LNCaP clone FGC (cell line): ENCODE measurements at regions not wholly inside any gene's neighbourhood (a gene's known extent, or its start where the extent isn't known, plus 50 kb on each side); places are given as distances from the start of the nearest gene placed in this dataset.

Source experiments
- DNase-seq: peaks from one replicate; pipeline ENCODE4 v3.0.0-alpha.2; 2011; ENCODE audit warnings: low read depth
- H3K4me3 ChIP-seq: 2 replicates; pipeline ENCODE4 v1.5.1; 2011; ENCODE audit warnings: mild to moderate bottlenecking, low read depth, low read length, control low read depth
- TF ChIP-seq, protein P1 (sequence below): IDR thresholded peaks from 2 replicates; pipeline ENCODE4 v1.5.1; 2012; ENCODE audit warnings: mild to moderate bottlenecking; ENCODE audit not compliant: control insufficient read depth, insufficient read depth; ENCODE audit errors: extremely low read depth

DNA sequence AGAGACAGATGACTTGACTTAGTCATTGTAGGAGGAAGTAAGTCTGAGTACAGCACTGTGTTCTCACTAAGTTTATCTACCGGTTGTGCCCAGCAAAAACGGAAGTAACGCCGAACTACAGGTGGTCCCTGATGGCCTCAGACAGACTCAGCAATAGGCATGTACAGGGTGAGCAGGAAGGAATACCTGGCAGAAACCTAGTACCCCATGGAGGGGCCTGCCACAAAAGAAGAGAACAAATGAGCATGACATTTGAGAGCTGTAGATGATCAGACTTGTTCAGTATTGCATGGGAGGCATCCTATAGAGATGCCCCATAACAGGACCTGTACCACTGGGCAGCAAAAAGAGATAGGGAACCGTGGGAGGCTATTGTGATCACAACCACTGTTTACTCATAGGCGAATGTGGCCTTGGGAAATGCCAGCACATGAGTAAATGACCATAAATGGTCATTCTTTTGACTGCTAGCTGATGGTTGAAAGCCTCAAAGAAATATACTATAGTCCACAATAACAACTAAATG is 106.4 kb upstream of the TAB2 start:
- DNase-seq = no peak
- no peak overlapping the region for H3K4me3 ChIP-seq
- TF ChIP-seq, protein P1, sequence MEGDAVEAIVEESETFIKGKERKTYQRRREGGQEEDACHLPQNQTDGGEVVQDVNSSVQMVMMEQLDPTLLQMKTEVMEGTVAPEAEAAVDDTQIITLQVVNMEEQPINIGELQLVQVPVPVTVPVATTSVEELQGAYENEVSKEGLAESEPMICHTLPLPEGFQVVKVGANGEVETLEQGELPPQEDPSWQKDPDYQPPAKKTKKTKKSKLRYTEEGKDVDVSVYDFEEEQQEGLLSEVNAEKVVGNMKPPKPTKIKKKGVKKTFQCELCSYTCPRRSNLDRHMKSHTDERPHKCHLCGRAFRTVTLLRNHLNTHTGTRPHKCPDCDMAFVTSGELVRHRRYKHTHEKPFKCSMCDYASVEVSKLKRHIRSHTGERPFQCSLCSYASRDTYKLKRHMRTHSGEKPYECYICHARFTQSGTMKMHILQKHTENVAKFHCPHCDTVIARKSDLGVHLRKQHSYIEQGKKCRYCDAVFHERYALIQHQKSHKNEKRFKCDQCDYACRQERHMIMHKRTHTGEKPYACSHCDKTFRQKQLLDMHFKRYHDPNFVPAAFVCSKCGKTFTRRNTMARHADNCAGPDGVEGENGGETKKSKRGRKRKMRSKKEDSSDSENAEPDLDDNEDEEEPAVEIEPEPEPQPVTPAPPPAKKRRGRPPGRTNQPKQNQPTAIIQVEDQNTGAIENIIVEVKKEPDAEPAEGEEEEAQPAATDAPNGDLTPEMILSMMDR = no peak

DNA sequence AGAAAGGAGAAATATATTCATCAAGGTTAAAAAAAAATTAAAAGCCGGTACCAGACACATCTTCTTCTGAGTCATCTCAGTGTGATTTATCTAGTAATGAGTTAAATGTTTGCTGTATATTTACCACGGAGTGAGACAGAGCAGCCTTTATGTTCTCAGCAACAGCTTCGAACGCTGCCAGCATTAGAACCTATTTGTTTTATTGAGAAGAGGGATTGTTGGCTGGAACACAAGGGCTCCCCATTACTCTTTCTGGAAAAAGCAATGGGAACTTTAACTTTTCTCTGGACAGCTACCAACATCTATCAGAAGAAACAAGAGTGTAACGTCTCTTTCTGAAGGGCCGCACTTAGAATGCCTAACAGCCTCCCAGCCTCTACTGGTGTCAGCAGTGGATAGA is 105.3 kb upstream of the TAB2 start:
- TF ChIP-seq, protein P1 = no peak
- no peak overlapping the region for H3K4me3 ChIP-seq
- no peak for DNase-seq

DNA sequence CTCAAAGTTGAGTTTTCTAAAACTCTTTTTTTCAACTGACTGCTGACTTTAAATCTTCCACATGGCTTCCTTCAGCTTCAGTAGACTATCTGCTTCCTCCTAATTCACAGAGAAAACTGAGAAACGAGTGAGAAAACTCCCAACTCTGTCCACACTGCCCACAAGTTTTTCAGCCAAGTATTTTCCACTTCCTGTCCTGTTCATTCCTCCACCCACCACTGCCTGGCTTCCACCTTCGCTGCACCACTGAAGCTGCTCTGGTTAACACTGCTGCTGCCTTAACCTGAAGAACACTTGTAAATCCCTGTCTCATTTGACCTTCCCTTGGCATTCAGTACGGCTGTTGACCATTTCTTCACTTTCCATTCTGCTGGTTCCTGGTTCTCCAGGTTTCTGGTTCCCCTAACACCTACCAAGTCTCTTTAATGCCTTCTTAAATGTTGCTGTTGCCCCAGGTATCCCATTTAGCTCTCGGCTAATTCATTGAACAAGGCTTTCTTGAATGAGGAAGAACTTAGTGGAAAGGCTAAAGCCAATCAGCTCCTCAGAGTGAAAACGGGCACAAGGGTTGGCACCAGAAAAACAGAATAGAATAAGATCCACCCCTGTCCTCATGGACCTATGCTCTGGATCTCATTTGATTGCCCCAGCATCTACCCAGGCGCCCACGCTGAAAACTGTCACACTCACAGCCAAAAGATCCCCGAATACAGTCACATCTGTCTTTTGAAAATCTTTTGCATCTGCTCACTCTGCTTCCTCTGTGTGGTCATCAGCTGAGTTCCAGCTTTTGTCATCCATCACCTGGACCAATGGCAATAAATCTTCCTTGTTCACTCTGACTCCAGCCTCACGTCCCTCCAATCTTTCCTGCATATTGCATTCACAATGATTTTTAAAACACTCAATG is 104.4 kb upstream of the TAB2 start:
- DNase-seq = no peak
- TF ChIP-seq, protein P1 = no peak
- H3K4me3 ChIP-seq = no peak overlapping the region

DNA sequence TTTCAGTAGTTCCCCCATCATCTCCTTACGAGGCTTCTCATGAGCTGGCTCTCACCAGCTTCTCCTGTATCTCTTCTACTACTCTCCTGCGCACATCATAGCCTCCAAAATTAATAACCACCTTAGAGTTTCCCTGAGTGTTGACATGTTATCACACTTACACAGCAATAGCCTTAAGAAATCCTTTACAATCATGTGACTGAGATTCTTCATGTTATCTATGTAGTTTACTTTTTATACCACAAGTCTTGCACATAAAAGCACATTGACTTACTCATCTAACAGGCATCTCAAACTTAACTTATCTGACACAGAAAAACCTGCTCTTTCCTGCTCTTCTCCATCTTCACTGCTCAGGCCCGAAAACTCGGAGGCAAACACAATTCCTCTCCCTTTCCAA is 103.7 kb upstream of the TAB2 start:
- DNase-seq = no peak
- no peak overlapping the region for H3K4me3 ChIP-seq
- TF ChIP-seq, protein P1 = no peak

DNA sequence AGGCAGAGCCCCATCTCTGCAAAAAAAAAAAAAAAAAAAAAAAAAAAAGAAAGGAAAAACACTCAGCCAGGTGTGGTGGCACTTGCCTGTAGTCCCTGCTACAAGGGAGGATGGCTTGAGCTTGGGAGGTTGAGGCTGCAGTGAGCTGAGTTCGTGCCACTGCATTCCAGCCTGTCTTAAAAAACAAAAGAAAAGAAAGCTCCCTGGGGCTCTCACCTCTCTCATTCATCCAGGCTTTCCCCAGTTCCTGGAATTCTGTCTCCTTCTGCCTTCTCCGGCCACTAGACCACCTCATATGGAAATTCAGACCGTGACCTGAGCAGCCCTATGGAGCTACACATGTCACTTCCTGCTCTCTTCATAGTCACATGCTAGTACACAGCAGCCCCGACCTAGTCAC is 101.1 kb upstream of the TAB2 start:
- no peak overlapping the region for H3K4me3 ChIP-seq
- TF ChIP-seq, protein P1 = no peak
- no peak for DNase-seq

DNA sequence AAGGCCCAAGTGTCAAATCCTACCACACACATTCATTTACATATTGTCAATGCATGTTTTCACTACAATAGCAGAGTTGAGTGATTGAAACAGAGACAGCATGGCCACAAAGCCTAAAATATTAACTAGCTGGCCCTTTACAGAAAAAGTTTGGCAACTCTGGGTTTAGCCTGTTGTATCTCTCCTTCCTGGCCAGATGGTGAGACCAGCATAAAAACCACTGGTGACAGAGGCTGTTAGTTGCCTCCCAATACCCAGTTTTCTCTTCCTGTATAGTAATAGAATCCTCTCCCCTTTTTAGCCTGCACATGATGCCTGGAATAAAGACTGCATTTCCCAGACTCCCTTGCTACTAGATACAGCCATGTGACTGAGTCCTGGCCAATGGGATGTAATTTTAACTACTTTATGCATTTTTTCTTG is 100.0 kb upstream of the TAB2 start:
- no peak overlapping the region for H3K4me3 ChIP-seq
- TF ChIP-seq, protein P1 = no peak
- DNase-seq = no peak
